ENCODE measurements at regions not wholly inside any gene's neighbourhood (a gene's known extent, or its start where the extent isn't known, plus 50 kb on each side); places are given as distances from the start of the nearest gene placed in this dataset.

- TF ChIP-seq CTCF (conservative IDR thresholded peaks at IDR 0.05; ENCODE audit: low read depth, low read length) (no peak), RCOR1 (IDR thresholded peaks at IDR 0.05; ENCODE audit: insufficient replicate concordance, low read length) (no peak), CHD1 (IDR thresholded peaks at IDR 0.05; ENCODE audit: low read depth, low read length) (no peak), POLR2A (IDR thresholded peaks at IDR 0.05; ENCODE audit: low read depth, low read length) (no peak), CEBPB (IDR thresholded peaks at IDR 0.05; ENCODE audit: low read depth, low read length) (no peak), MAZ (IDR thresholded peaks at IDR 0.05; ENCODE audit: borderline replicate concordance, low read depth, low read length) (no peak), USF2 (IDR thresholded peaks at IDR 0.05; ENCODE audit: low read depth, low read length) (no peak), FOS (IDR thresholded peaks at IDR 0.05; ENCODE audit: low read depth, low read length) (no peak), ELK1 (IDR thresholded peaks at IDR 0.05; ENCODE audit: borderline replicate concordance, low read depth, low read length) (no peak), RAD21 (IDR thresholded peaks at IDR 0.05; ENCODE audit: low read length) (no peak)
Observed at GRCh38 chr4:45741897-45742296, 382.0 kb downstream of the GABRG1 start.

Data from IMR-90 (cell line).